GM12872 (cell line): ENCODE measurements at regions not wholly inside any gene's neighbourhood (a gene's known extent, or its start where the extent isn't known, plus 50 kb on each side); places are given as distances from the start of the nearest gene placed in this dataset.

Experiments used
- TF ChIP-seq, protein P1 (sequence below): IDR thresholded peaks from 3 replicates; pipeline ENCODE4 v1.5.1; 2011; ENCODE audit warnings: low read depth, mild to moderate bottlenecking, low read length, moderate library complexity; ENCODE audit not compliant: insufficient read depth

DNA sequence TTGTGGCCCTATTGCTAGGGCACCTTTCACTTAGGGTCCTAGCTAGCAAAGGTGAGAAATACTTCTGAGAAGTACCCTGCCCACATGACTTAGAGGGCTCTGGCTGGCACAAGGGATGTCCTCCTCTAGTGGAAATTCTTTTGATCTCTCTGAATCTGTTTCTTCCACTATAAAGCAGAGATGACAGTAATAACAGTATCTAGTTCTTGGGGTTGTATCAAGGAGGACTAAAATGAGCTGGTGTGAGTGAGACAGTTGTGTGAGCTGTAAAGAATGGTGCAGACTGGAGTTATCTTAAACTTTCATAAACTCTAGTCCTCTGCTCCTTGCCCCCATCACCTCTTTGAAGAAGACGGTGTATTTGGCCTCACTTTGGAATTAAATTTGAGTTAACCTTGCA, 157.8 kb upstream of the PLET1 start:
- TF ChIP-seq, protein P1, sequence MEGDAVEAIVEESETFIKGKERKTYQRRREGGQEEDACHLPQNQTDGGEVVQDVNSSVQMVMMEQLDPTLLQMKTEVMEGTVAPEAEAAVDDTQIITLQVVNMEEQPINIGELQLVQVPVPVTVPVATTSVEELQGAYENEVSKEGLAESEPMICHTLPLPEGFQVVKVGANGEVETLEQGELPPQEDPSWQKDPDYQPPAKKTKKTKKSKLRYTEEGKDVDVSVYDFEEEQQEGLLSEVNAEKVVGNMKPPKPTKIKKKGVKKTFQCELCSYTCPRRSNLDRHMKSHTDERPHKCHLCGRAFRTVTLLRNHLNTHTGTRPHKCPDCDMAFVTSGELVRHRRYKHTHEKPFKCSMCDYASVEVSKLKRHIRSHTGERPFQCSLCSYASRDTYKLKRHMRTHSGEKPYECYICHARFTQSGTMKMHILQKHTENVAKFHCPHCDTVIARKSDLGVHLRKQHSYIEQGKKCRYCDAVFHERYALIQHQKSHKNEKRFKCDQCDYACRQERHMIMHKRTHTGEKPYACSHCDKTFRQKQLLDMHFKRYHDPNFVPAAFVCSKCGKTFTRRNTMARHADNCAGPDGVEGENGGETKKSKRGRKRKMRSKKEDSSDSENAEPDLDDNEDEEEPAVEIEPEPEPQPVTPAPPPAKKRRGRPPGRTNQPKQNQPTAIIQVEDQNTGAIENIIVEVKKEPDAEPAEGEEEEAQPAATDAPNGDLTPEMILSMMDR: no peak

DNA sequence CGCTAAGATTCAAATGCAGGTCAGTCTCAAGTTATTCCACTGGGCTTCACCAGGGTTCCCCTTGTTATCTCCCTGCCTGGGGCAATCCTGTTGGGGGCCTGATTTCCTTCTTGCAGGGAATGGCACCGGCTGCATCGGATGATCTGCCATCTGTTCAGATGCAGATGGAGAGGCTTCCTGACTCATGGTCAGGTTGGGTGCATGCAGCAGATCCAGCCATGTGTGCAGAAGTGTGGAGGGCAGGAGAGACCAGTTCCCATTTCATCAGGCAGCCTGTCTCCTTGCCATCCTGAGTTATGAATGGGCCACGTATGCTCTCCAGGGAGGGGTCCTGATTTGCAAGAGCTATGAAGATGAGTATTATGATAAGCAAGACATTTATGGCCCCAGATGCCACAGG, 161.2 kb upstream of the PLET1 start:
- TF ChIP-seq, protein P1: no peak

DNA sequence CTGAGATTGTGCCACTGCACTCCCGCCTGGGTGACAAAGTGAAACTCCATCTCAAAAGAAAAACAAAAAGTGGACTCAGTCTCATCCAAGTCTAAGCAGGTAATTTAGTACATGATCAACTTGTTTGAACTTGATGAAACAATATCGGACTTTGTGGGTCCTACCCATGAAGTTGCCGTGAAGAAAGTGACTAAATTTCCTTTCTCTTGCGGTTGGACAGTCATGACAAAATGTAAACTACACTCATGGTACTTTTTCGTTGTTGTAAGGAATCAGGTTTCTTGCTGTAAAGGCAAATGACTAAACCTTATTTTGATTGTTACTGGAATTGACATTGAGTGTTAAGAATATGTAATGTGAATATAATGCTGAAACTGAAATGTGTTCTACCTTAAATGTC, 164.5 kb upstream of the PLET1 start:
- TF ChIP-seq, protein P1: no peak

DNA sequence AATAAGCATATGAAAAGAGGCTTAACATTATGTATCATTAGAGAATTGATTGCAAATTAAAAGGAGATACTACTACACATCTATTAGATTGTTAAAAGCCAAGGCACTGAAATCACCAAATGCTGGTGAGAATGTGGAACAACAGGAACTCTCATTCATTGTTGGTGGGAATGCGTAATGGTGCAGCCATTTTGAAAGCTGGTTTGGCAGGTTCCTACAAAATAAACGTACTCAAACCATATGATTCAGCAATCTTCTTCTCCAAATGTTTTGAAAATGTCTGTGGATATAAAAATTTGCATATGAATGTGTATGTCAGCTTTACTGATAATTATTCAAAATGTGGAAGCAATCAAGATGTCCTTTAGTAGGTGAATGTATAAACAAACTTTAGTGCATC, 176.4 kb upstream of the PLET1 start:
- TF ChIP-seq, protein P1: no peak

DNA sequence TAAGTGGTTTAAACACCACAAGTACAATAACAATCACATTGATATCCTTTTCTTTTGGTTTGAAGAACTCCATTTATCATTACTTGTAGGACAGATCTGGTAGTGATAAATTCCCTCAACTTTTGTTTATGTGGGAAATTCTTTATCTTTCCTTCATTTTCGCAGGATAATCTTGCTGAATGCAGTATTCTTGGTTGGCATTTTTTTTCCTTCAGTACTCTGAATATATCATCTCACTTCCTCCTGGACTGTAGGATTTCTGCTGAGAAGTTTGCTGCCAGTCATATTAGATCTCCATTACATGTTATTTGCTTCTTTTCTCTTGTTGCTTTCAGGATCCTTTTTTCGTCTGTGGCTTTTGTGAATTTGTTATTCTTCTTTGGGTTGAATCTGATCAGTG, 179.0 kb upstream of the PLET1 start:
- TF ChIP-seq, protein P1: no peak

DNA sequence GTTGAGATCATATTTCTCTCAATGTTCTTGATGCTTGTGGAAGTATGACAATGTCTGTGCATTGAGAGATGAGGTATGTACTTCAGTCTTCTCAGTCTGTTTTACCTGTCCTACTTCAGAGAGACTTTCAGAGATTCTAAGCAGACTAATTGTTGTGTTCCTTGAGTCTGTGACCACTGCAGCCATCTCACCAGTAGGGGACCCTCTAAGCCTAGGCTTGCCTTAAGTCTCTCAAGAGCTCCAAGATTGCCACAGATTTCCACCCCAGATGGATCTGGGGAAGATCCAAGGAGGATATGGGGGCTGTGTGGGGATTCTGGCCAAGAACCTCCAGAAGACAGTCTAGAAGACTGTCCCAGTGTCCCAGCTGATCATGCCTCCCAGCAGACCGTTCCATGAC, 179.9 kb upstream of the PLET1 start:
- TF ChIP-seq, protein P1: no peak

DNA sequence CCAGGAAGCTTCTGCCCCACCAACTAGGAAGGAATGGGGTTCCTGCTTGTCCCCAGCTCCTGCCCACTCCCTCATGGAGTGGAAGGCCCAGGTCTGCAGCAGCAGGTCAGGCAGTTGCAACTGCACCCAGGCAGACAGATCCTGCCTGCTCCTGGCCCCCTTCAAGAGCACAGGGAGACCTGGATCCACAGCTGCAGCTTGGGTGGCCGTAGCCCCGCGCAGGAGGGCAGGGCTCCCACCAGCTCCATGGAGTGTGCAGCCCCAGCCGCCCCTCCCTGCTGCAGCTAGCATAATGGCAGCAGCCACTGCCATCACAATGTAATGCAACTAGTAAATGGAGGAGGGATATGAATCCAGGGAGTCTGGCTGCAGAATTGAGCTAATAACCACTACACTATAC, 187.5 kb upstream of the PLET1 start:
- TF ChIP-seq, protein P1: no peak

DNA sequence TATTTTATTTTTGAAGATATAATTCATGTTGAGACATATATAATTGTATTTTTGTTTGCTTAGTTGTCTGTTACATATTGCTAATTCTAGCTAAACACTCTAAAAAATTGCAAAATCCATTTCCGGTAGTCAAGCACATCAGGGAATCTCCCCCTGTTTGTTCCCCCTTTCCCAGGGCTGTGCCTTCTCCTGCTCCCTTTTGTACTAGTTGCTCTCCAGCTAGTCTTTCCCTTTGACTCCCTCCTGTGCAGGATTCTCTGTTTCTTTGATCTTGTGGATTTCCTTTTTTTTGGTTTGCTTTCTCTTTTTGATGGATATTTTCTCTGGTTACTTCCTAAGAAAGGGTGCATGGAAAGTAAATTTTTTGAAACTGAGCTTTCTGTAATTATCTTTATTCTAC, 188.1 kb upstream of the PLET1 start:
- TF ChIP-seq, protein P1: no peak
